PC-3 (cell line): ENCODE measurements at regions not wholly inside any gene's neighbourhood (a gene's known extent, or its start where the extent isn't known, plus 50 kb on each side); places are given as distances from the start of the nearest gene placed in this dataset.

ENCODE experiments used
- ATAC-seq: fragments of 200-7000 bp; cut with Tn5 transposase; 2 replicates; pipeline ENCODE4 v1.9.1; 2020; ENCODE audit warnings: mild to moderate bottlenecking, moderate library complexity
- BruUV-seq: library from RNA; stranded (reverse); fragments of 400-500 nt; replicated peaks from 2 replicates; lab custom pipeline; 2021; lab: Mats Ljungman, UMichigan
- CTCF ChIA-PET: fragments of 300-600 bp; sonication (Branson Sonifier 250); formaldehyde crosslinking; loops from one replicate; lab custom pipeline; 2022; ENCODE audit warnings: antibody characterized with exemption; lab: Charles Lee
- POLR2A ChIA-PET: fragments of 300-600 bp; sonication (Branson Sonifier 250); formaldehyde crosslinking; loops from one replicate; lab custom pipeline; 2022; ENCODE audit warnings: antibody characterized with exemption; ENCODE audit not compliant: unreplicated experiment; lab: Charles Lee
- DNase-seq: peaks from one replicate; pipeline ENCODE4 v3.0.0-alpha.2; 2015
- H2AFZ ChIP-seq: fragments of 300-600 bp; sonication (generic); 2 replicates; pipeline ENCODE4 v1.6.0; 2016; ENCODE audit warnings: antibody characterized with exemption, low read length
- H3F3A ChIP-seq: fragments of 300-600 bp; sonication (generic); one replicate; pipeline ENCODE4 v1.6.0; 2017; ENCODE audit warnings: antibody characterized with exemption, low read length, control low read depth, mild to moderate bottlenecking; ENCODE audit not compliant: unreplicated experiment
- H3K27ac ChIP-seq: fragments of 300-600 bp; sonication (generic); 2 replicates; pipeline ENCODE4 v1.5.1; 2016; ENCODE audit warnings: mild to moderate bottlenecking, low read length
- H3K27me3 ChIP-seq: fragments of 300-600 bp; sonication (generic); 2 replicates; pipeline ENCODE4 v1.6.1; 2016; ENCODE audit warnings: low read length, mixed read lengths
- H3K36me3 ChIP-seq: fragments of 300-600 bp; sonication (generic); 2 replicates; pipeline ENCODE4 v1.6.1; 2016; ENCODE audit warnings: low read depth, mixed run types, low read length, mixed read lengths
- H3K4me1 ChIP-seq: fragments of 300-600 bp; sonication (generic); 2 replicates; pipeline ENCODE4 v1.5.1; 2016; ENCODE audit warnings: low read length; ENCODE audit not compliant: insufficient read depth
- H3K4me2 ChIP-seq: fragments of 300-600 bp; sonication (generic); 2 replicates; pipeline ENCODE4 v1.6.0; 2016; ENCODE audit warnings: low read length
- H3K4me3 ChIP-seq: fragments of 300-600 bp; sonication (generic); 2 replicates; pipeline ENCODE4 v1.5.1; 2016; ENCODE audit warnings: mild to moderate bottlenecking, low read length, mixed read lengths
- H3K79me2 ChIP-seq: fragments of 300-600 bp; sonication (generic); 2 replicates; pipeline ENCODE4 v1.6.1; 2017; ENCODE audit warnings: low read length, mixed read lengths
- H3K9ac ChIP-seq: fragments of 300-600 bp; sonication (generic); 2 replicates; pipeline ENCODE4 v1.6.0; 2016; ENCODE audit warnings: mild to moderate bottlenecking, low read length
- H3K9me2 ChIP-seq: fragments of 300-600 bp; sonication (generic); replicated peaks from 2 replicates; pipeline ENCODE4 v1.6.1; 2016; ENCODE audit warnings: mixed run types, low read length, mixed read lengths
- H3K9me3 ChIP-seq: fragments of 300-600 bp; sonication (generic); 2 replicates; pipeline ENCODE4 v1.6.1; 2016; ENCODE audit warnings: low read length, mixed read lengths
- H4K20me1 ChIP-seq: fragments of 300-600 bp; sonication (generic); 2 replicates; pipeline ENCODE4 v1.6.1; 2016; ENCODE audit warnings: low read length, mixed read lengths
- EZH2 ChIP-seq: fragments of 300-600 bp; sonication (generic); IDR thresholded peaks from one replicate; pipeline ENCODE4 v1.6.1; 2017; ENCODE audit warnings: antibody characterized with exemption, mild to moderate bottlenecking, low read length; ENCODE audit not compliant: unreplicated experiment
- EZH2phosphoT487 ChIP-seq: fragments of 300-600 bp; sonication (generic); IDR thresholded peaks from 2 replicates; pipeline ENCODE4 v1.6.1; 2018; ENCODE audit warnings: mild to moderate bottlenecking, antibody characterized with exemption, low read length, borderline replicate concordance
- intact Hi-C: fragments of 100-400 bp; cut with micrococcal nuclease; formaldehyde crosslinking; loops from 2 replicates; pipeline ENCODE4 v1.9.0; 2023
- TF ChIP-seq, protein P1 (sequence below): fragments of 300-600 bp; sonication (generic); conservative IDR thresholded peaks from 2 replicates; pipeline ENCODE4 v1.5.1; 2017; ENCODE audit warnings: antibody characterized with exemption, low read depth, mild to moderate bottlenecking, low read length

DNA sequence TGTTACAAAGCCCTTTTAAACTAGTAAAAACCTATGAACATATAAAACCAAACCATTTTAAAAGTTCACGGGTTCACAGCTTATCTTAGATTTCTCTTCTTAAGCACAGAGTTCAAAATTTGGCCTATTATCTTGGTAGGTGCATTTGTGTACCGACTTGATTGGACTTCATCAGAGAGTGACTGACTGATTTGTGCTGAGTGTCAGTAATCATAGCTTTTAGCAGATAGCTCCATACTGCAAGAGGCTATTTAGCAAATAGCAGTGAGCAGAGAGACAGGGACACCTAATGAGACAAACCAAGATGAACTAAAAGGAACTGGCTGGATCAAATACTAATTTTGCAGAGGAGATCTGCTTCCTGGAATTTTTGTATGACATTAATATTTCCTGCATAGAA, 274.5 kb downstream of the PRR16 start:
- intact Hi-C loops: no loop called here
- CTCF ChIA-PET: interaction anchor here (0.6 kb wide), 1 partner anchor 22 kb away, joined by 5 read pairs; no protein-coding TSS in a partner anchor
- TF ChIP-seq, protein P1, sequence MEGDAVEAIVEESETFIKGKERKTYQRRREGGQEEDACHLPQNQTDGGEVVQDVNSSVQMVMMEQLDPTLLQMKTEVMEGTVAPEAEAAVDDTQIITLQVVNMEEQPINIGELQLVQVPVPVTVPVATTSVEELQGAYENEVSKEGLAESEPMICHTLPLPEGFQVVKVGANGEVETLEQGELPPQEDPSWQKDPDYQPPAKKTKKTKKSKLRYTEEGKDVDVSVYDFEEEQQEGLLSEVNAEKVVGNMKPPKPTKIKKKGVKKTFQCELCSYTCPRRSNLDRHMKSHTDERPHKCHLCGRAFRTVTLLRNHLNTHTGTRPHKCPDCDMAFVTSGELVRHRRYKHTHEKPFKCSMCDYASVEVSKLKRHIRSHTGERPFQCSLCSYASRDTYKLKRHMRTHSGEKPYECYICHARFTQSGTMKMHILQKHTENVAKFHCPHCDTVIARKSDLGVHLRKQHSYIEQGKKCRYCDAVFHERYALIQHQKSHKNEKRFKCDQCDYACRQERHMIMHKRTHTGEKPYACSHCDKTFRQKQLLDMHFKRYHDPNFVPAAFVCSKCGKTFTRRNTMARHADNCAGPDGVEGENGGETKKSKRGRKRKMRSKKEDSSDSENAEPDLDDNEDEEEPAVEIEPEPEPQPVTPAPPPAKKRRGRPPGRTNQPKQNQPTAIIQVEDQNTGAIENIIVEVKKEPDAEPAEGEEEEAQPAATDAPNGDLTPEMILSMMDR: no peak
- TF ChIP-seq EZH2phosphoT487 (no peak), EZH2 (no peak)
- no peak overlapping the region for H3K4me3 ChIP-seq
- H3K9me2 ChIP-seq: no peaks in the 10 kb centered on the region
- H3F3A ChIP-seq: no peaks in the 10 kb centered on the region
- DNase-seq (no peak), ATAC-seq (no peak)
- no peak overlapping the region for H2AFZ ChIP-seq
- H3K36me3 ChIP-seq: no peaks in the 10 kb centered on the region
- H3K9ac ChIP-seq: no peak overlapping the region
- no peak overlapping the region for H3K27ac ChIP-seq
- no peak overlapping the region for H3K4me2 ChIP-seq
- H4K20me1 ChIP-seq: no peaks in the 10 kb centered on the region
- H3K4me1 ChIP-seq: no peaks in the 10 kb centered on the region
- no peaks in the 10 kb centered on the region for H3K79me2 ChIP-seq
- H3K27me3 ChIP-seq: no peaks in the 10 kb centered on the region
- H3K9me3 ChIP-seq: no peaks in the 10 kb centered on the region
- POLR2A ChIA-PET: no interaction called here
- BruUV-seq: no TSS peak

DNA sequence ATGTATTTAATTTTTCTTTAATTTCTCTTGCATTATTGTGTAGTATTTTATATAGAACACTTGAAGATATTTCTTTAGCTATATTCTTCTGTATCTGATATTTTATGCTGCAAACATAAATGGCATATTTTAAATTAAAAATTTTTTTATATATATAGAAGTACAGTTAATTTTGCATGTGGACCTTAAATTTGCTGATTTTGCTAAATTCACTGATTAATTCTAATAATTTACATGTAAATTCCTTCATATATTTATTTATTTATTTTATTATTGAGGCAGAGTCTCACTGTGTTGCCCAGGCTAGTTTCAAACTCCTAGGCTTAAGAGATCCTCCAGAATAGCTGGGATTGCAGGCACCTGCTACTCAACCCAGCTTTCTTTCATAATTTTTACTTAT, 276.9 kb downstream of the PRR16 start:
- Histone ChIP-seq H3F3A (no peaks in the 10 kb centered on the region), H3K27me3 (no peaks in the 10 kb centered on the region), H2AFZ (no peak overlapping the region), H3K4me2 (no peak overlapping the region), H4K20me1 (no peaks in the 10 kb centered on the region), H3K36me3 (no peaks in the 10 kb centered on the region), H3K27ac (no peak overlapping the region), H3K79me2 (no peaks in the 10 kb centered on the region), H3K9me2 (no peaks in the 10 kb centered on the region), H3K4me1 (no peaks in the 10 kb centered on the region), H3K9ac (no peak overlapping the region), H3K4me3 (no peak overlapping the region), H3K9me3 (no peaks in the 10 kb centered on the region)
- BruUV-seq: no TSS peak
- ChIA-PET CTCF (no interaction called here), POLR2A (no interaction called here)
- intact Hi-C loops: no loop called here
- TF ChIP-seq EZH2 (no peak), EZH2phosphoT487 (no peak)
- TF ChIP-seq, protein P1: no peak
- no peak for DNase-seq
- no peak for ATAC-seq

DNA sequence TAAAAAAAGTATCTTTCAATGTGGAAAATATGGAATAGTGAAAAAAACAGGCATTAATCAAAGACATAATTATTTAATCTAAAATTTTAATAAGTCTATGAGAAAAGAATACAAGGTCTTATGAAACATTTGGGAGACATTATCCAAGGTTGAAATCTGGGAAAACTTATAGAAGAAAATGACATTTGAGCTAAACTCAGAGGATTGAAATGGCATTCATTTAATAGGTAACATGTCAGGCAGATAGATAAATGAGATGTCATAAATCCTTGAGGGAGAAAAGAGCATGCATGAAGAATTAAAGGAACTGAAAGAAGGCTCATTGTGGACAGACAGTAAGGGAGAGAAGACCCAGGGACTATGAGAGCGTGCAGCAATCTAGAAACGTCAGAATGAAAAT, 284.4 kb downstream of the PRR16 start:
- no peaks in the 10 kb centered on the region for H3K36me3 ChIP-seq
- ATAC-seq: no peak
- no TSS peak for BruUV-seq
- ChIA-PET POLR2A (no interaction called here), CTCF (no interaction called here)
- no peak overlapping the region for H3K9ac ChIP-seq
- H3K9me3 ChIP-seq: no peaks in the 10 kb centered on the region
- no peaks in the 10 kb centered on the region for H3K79me2 ChIP-seq
- no peaks in the 10 kb centered on the region for H3K27me3 ChIP-seq
- no peak overlapping the region for H2AFZ ChIP-seq
- H3F3A ChIP-seq: no peaks in the 10 kb centered on the region
- intact Hi-C loops: loop anchor here (5.0 kb wide), 1 partner anchor 54 kb away; no protein-coding TSS in a partner anchor
- H3K4me2 ChIP-seq: no peak overlapping the region
- no peaks in the 10 kb centered on the region for H3K9me2 ChIP-seq
- H4K20me1 ChIP-seq: no peaks in the 10 kb centered on the region
- no peak overlapping the region for H3K27ac ChIP-seq
- H3K4me3 ChIP-seq: no peak overlapping the region
- H3K4me1 ChIP-seq: peaks cover 5% of the 10 kb centered on the region; the same call in 1 of the 2 replicates
- DNase-seq: no peak
- TF ChIP-seq, protein P1: no peak
- TF ChIP-seq EZH2phosphoT487 (no peak), EZH2 (no peak)
